Endothelial cell (in vitro differentiated cells): ENCODE measurements at regions not wholly inside any gene's neighbourhood (a gene's known extent, or its start where the extent isn't known, plus 50 kb on each side); places are given as distances from the start of the nearest gene placed in this dataset.

Experiments used
- DNase-seq: peaks from one replicate; pipeline ENCODE4 v3.0.0; 2021; ENCODE audit warnings: low spot score
- H3K27ac Mint-ChIP-seq: one replicate; pipeline ENCODE4 v1.8.0; 2021; ENCODE audit warnings: mixed read lengths, inconsistent platforms; ENCODE audit not compliant: unreplicated experiment
- H3K27me3 Mint-ChIP-seq: one replicate; pipeline ENCODE4 v1.8.0; 2021; ENCODE audit warnings: mild to moderate bottlenecking, moderate library complexity, mixed read lengths, inconsistent platforms; ENCODE audit not compliant: unreplicated experiment
- H3K36me3 Mint-ChIP-seq: one replicate; pipeline ENCODE4 v1.8.0; 2021; ENCODE audit warnings: mild to moderate bottlenecking, low read depth, mixed read lengths, inconsistent platforms; ENCODE audit not compliant: unreplicated experiment
- H3K4me1 Mint-ChIP-seq: one replicate; pipeline ENCODE4 v1.8.0; 2021; ENCODE audit warnings: mild to moderate bottlenecking, mixed read lengths, inconsistent platforms; ENCODE audit not compliant: unreplicated experiment
- H3K4me3 Mint-ChIP-seq: one replicate; pipeline ENCODE4 v1.8.0; 2021; ENCODE audit warnings: mild to moderate bottlenecking, mixed read lengths, inconsistent platforms; ENCODE audit not compliant: unreplicated experiment
- H3K9me3 Mint-ChIP-seq: one replicate; pipeline ENCODE4 v1.8.0; 2021; ENCODE audit warnings: mixed read lengths, inconsistent platforms; ENCODE audit not compliant: unreplicated experiment
- TF ChIP-seq, protein P1 (sequence below): fragments of 200-600 bp; sonication (generic); IDR thresholded peaks from one replicate; pipeline ENCODE4 v1.5.0; 2021; ENCODE audit warnings: antibody characterized with exemption; ENCODE audit not compliant: unreplicated experiment

DNA sequence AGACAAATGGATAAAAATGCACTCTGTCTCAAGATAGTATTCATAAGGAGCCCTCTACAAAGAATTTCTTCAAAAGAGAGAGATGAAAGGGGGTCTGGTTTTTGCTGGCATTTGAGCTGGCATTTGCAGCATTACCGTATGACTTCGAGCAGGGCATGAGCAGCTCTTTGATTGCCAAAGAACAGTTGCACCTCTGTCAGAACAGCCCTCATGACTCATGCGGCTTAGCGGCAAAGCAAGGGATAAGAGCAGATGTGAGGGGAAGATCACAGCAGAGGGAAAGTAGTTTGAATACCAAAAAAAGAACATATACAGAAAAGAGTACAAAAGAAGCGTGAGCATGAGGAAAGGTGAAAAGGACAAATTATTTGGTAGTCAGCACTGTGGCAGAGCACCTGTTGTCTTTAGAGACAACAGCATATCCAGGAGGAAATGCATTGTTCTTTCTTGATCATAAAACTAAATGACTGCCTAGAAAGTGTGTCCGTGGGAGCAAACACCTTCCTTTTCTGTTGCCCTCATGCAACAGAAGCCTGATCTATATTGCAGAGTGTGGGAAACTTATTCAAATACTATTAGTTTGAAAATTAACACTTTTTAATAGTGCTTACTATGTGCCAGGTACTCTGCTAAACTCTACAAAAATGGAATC lies 80.5 kb upstream of the SLC24A5 start:
- Mint-ChIP-seq H3K36me3 (no peaks in the 10 kb centered on the region), H3K4me1 (peaks cover 3% of the 10 kb centered on the region), H3K9me3 (no peaks in the 10 kb centered on the region), H3K27me3 (no peaks in the 10 kb centered on the region), H3K4me3 (no peak overlapping the region), H3K27ac (no peak overlapping the region)
- TF ChIP-seq, protein P1, sequence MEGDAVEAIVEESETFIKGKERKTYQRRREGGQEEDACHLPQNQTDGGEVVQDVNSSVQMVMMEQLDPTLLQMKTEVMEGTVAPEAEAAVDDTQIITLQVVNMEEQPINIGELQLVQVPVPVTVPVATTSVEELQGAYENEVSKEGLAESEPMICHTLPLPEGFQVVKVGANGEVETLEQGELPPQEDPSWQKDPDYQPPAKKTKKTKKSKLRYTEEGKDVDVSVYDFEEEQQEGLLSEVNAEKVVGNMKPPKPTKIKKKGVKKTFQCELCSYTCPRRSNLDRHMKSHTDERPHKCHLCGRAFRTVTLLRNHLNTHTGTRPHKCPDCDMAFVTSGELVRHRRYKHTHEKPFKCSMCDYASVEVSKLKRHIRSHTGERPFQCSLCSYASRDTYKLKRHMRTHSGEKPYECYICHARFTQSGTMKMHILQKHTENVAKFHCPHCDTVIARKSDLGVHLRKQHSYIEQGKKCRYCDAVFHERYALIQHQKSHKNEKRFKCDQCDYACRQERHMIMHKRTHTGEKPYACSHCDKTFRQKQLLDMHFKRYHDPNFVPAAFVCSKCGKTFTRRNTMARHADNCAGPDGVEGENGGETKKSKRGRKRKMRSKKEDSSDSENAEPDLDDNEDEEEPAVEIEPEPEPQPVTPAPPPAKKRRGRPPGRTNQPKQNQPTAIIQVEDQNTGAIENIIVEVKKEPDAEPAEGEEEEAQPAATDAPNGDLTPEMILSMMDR = no peak
- no peak for DNase-seq

DNA sequence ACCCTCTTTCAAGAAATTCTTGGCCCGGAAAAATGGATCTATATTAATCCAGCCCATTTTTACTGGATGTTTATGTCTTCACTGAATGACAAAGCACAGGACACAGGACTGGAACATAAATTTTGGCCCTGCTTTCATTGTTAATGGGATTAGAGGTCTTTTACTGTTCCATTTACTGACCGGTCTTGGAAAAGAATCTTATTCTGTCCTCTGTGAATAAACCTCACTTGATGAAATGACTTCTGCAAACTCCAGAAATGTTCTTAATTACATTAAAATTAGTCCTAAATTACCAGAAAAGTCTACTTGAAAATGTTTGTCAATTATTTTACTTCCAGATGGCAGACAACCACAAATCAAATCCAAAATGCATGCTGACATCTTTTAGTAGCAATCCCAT lies 79.3 kb upstream of the SLC24A5 start:
- Mint-ChIP-seq H3K27ac (no peak overlapping the region), H3K27me3 (no peaks in the 10 kb centered on the region), H3K4me1 (peaks cover 3% of the 10 kb centered on the region), H3K9me3 (no peaks in the 10 kb centered on the region), H3K36me3 (no peaks in the 10 kb centered on the region), H3K4me3 (no peak overlapping the region)
- TF ChIP-seq, protein P1 = no peak
- no peak for DNase-seq

DNA sequence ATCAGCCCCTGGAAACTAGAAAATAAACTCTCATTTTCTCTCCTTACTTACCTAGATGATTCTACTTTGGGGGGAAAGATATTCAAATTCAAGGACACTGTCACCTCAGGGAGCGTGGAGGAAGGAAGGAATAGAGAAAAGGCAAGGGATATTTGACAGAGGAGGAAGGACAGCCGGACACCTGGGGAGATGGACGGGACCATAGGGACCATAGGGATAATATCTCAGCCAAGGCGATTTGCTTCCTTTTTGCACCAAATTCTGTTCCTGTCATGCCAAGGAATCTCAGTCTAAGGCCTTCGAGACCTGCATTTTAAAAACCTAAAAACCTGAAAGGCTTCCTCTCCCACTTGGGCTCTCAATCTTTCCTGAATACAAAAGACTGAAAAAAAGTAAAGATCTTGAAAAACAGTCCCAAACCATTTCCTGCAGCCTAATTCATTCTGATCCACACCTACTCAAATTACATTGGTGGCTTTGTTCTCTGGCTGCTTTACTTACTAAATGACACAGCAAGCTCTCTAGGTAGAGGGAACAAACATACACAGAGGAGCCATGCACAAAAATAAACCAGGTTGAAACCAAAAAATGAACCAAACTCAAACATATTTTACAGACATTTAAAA lies 73.9 kb upstream of the SLC24A5 start:
- TF ChIP-seq, protein P1 = no peak
- Mint-ChIP-seq H3K4me1 (peaks cover 14% of the 10 kb centered on the region), H3K9me3 (no peaks in the 10 kb centered on the region), H3K27me3 (no peaks in the 10 kb centered on the region), H3K36me3 (no peaks in the 10 kb centered on the region), H3K4me3 (no peak overlapping the region), H3K27ac (peak overlapping the region; percentile 40)
- no peak for DNase-seq

DNA sequence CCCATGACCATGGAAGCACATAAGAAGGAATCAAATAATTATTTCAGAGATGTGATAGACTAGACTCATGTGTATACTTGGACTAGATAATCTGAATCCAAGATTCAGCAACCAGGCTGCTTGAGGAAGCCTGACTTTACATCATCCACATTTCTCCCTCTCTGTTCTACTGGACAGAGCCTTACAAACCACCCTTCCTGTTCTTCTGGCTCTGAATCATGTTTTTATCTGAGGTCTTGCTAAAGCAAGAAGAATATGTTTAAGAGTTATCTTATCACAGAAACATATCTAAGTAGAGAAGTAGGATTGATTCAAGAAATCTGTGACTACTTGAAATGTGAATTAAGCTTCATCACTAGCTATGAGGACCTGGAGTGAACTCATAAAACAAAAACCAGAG lies 71.1 kb upstream of the SLC24A5 start:
- TF ChIP-seq, protein P1 = no peak
- no peak overlapping the region for H3K27ac Mint-ChIP-seq
- H3K9me3 Mint-ChIP-seq = no peaks in the 10 kb centered on the region
- DNase-seq = no peak
- H3K36me3 Mint-ChIP-seq = no peaks in the 10 kb centered on the region
- no peak overlapping the region for H3K4me3 Mint-ChIP-seq
- peaks cover 14% of the 10 kb centered on the region for H3K4me1 Mint-ChIP-seq
- H3K27me3 Mint-ChIP-seq = no peaks in the 10 kb centered on the region

DNA sequence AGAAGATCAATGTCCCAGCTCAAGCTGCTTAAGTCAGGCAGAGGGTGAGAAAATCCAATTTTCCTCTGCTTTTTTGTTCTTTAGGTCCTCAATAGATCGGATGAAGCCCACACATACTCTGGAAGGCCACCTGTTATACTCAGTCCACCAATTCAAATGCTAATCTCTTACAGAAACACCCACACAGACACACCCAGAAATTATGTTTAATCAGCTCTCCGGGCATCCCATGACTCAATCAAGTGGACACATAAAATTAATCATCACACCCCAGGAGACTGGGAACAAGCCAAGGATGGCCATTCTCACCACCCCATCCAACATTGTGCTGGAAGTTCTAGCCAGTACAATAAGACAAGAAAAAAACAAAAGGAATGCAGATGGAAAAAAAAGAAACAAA lies 67.8 kb upstream of the SLC24A5 start:
- Mint-ChIP-seq H3K27ac (no peak overlapping the region), H3K4me3 (no peak overlapping the region), H3K4me1 (peaks cover 2% of the 10 kb centered on the region), H3K9me3 (no peaks in the 10 kb centered on the region), H3K36me3 (no peaks in the 10 kb centered on the region), H3K27me3 (no peaks in the 10 kb centered on the region)
- no peak for DNase-seq
- TF ChIP-seq, protein P1 = no peak
